Upper lobe of left lung (tissue), 6 donors: ENCODE measurements at regions not wholly inside any gene's neighbourhood (a gene's known extent, or its start where the extent isn't known, plus 50 kb on each side); places are given as distances from the start of the nearest gene placed in this dataset.

ENCODE experiments used
- ATAC-seq, 2 donors: fragments of 200-7000 bp; cut with Tn5 transposase; one replicate each; pipeline ENCODE4 v1.9.1; 2022; ENCODE audit warnings: mild to moderate bottlenecking in 2 of 2, moderate library complexity in 2 of 2; ENCODE audit not compliant: low FRiP score in 2 of 2
- DNase-seq, 2 donors: peaks; one replicate each; pipeline ENCODE4 v3.0.0-alpha.2; 2019 to 2020
- H3K27ac ChIP-seq, 4 donors: fragments of 200-600 bp; sonication (generic); one replicate each; pipeline ENCODE4 v1.5.1; 2016 to 2019
- H3K27me3 ChIP-seq, 4 donors: fragments of 200-600 bp; sonication (generic); one replicate each; pipeline ENCODE4 v1.5.1; 2017 to 2019
- H3K36me3 ChIP-seq, 4 donors: fragments of 200-600 bp; sonication (generic); one replicate each; pipeline ENCODE4 v1.5.1; 2016 to 2019
- H3K4me1 ChIP-seq, 4 donors: fragments of 200-600 bp; sonication (generic); one replicate each; pipeline ENCODE4 v1.5.1; 2018 to 2019
- H3K4me3 ChIP-seq, 4 donors: fragments of 200-600 bp; sonication (generic); one replicate each; pipeline ENCODE4 v1.5.1; 2017 to 2019; ENCODE audit warnings: mild to moderate bottlenecking in 2 of 4, moderate library complexity in 1 of 4
- H3K9me3 ChIP-seq, 4 donors: fragments of 200-600 bp; sonication (generic); one replicate each; pipeline ENCODE4 v1.5.1; 2018 to 2019
- EP300 ChIP-seq, 4 donors: sonication (generic); formaldehyde crosslinking; IDR thresholded peaks; one replicate each; pipeline ENCODE4 v1.5.1; 2017; ENCODE audit warnings: antibody characterized with exemption in 4 of 4, control low read depth in 2 of 4
- POLR2A ChIP-seq, 4 donors: fragments of 450-650 bp; IDR thresholded peaks; one replicate each; pipeline ENCODE4 v1.5.1; 2016 to 2017; ENCODE audit warnings: antibody characterized with exemption in 4 of 4, mild to moderate bottlenecking in 2 of 4
- POLR2AphosphoS5 ChIP-seq, 2 donors: sonication (generic); formaldehyde crosslinking; IDR thresholded peaks; one replicate each; pipeline ENCODE4 v1.5.1; 2017; ENCODE audit warnings: antibody characterized with exemption in 2 of 2
- WGBS, 2 donors: methylation state at CpG; one replicate each; pipeline ENCODE4 v1.1.5; 2017 to 2018; 5-methylcytosine and 5-hydroxymethylcytosine counted together
- small RNA-seq, 4 donors: library from RNA; depleted of rRNA; stranded (forward); fragments of <200 nt; gene quantifications; one replicate each; pipeline ENCODE3, GENCODE V24; 2016
- TF ChIP-seq, protein P1 (sequence below), 6 experiments: fragments of 450-650 bp in 4 of 6; fragments of 200-600 bp in 2 of 6; sonication (generic) in 2 of 6; IDR thresholded peaks; one replicate each; pipeline ENCODE4 v1.5.1; 2016 to 2019; ENCODE audit warnings: antibody characterized with exemption in 6 of 6
- donor health status: DM: no; HTN: no; CAD: no; lungs with moderate emphysema.
- donor health status: DM: no; HTN: yes; CAD: no; lungs with severe emphysema.

DNA sequence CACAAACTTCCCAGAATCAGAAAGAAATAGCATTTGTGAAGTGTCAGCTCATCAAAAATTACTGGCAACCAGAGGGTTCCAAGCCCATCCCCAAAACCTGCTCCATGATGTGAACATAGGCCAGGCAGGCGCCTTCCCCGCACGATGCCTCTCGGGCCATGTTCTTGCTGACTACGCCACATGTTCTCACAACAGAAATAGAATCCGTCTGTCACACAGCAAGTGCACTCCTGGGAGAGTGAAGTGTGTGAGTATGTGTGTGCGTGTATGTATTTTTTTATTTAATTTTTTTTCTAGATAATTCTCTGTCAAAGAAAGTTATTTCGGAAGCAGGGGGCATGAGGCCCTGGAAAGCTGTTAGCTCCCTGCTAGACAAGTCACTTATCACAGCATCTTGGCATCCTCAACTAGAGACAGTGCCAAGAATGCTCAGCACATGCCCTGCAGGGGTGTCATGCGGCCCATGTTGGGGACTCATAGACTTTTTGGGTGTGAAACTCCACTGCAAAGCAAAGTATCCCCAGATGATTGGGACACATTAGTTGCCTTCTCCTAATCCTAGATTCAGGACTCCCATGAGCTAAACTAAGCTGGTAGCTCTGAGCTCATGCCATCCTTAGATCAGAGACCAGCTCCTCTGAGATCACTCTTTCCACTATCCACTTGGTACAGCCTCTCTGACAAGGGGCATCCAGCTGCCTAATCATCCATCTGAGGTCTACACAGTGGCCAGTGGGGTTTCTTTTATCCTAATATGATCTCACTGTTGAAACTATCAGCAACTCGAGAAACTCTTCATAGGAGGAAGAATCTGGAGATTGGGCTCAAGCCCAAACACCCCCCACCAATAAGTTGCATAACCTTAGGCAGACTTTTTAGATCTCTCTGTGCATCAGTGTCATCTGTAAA lies 53.2 kb upstream of the CYRIA start:
- no peaks in the 10 kb centered on the region for H3K9me3 ChIP-seq
- H3K27me3 ChIP-seq = no peaks in the 10 kb centered on the region
- DNase-seq (peak in 1 of 2 donors; percentile 34), ATAC-seq (no peak)
- peaks cover 0 to 7% (median 0%) of the 10 kb centered on the region in 4 donors for H3K4me1 ChIP-seq
- no peak overlapping the region for H3K27ac ChIP-seq
- 71 to 79% methylated on average over 10 of the region's 10 CpGs for WGBS, 2 donors
- H3K36me3 ChIP-seq = no peaks in the 10 kb centered on the region
- TF ChIP-seq, protein P1, sequence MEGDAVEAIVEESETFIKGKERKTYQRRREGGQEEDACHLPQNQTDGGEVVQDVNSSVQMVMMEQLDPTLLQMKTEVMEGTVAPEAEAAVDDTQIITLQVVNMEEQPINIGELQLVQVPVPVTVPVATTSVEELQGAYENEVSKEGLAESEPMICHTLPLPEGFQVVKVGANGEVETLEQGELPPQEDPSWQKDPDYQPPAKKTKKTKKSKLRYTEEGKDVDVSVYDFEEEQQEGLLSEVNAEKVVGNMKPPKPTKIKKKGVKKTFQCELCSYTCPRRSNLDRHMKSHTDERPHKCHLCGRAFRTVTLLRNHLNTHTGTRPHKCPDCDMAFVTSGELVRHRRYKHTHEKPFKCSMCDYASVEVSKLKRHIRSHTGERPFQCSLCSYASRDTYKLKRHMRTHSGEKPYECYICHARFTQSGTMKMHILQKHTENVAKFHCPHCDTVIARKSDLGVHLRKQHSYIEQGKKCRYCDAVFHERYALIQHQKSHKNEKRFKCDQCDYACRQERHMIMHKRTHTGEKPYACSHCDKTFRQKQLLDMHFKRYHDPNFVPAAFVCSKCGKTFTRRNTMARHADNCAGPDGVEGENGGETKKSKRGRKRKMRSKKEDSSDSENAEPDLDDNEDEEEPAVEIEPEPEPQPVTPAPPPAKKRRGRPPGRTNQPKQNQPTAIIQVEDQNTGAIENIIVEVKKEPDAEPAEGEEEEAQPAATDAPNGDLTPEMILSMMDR (IDR thresholded peaks at IDR 0.05) = no peak
- TF ChIP-seq POLR2A (IDR thresholded peaks at IDR 0.05) (no peak), POLR2AphosphoS5 (IDR thresholded peaks at IDR 0.05) (no peak), EP300 (IDR thresholded peaks at IDR 0.05) (no peak)
- H3K4me3 ChIP-seq = no peak overlapping the region

- H3K36me3 ChIP-seq = no peaks in the 10 kb centered on the region
- 53 to 62% methylated on average over 3 of the region's 3 CpGs for WGBS, 2 donors
- ATAC-seq (peak in 1 of 2 donors; percentile 71), DNase-seq (peak in 1 of 2 donors; percentile 57)
- H3K4me3 ChIP-seq = no peak overlapping the region
- H3K27me3 ChIP-seq = no peaks in the 10 kb centered on the region
- H3K27ac ChIP-seq = no peak overlapping the region
- TF ChIP-seq EP300 (IDR thresholded peaks at IDR 0.05) = no peak
- TF ChIP-seq, protein P1 (IDR thresholded peaks at IDR 0.05) = no peak
- no peak for TF ChIP-seq POLR2A (IDR thresholded peaks at IDR 0.05)
- TF ChIP-seq POLR2AphosphoS5 (IDR thresholded peaks at IDR 0.05) = no peak
- peaks cover 0 to 7% (median 0%) of the 10 kb centered on the region in 4 donors for H3K4me1 ChIP-seq
- no peaks in the 10 kb centered on the region for H3K9me3 ChIP-seq
Observed at GRCh38 chr2:16717477-16717876, 51.8 kb upstream of the CYRIA start.

DNA sequence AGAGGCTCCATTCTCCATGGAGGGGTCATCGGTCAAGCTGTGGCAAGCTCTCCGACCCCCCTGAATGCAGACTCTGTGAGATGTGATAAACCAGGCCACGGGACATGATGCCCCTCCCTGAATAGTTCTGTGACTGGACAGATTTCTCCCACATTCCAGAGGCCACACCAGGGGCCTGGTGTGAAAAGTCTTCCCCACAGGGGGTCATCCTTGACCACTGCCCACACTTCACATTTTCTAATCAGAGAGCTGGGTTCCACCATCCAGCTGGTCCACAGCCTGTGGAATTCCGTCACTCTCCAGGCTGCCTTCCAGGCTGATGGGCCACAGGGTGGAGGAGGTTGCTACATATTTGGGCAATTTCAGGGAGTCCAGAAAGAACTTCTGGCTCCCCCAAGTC lies 51.3 kb upstream of the CYRIA start:
- H3K4me1 ChIP-seq = peaks cover 0 to 7% (median 0%) of the 10 kb centered on the region in 4 donors
- H3K36me3 ChIP-seq = no peaks in the 10 kb centered on the region
- TF ChIP-seq POLR2AphosphoS5 (IDR thresholded peaks at IDR 0.05) (no peak), EP300 (IDR thresholded peaks at IDR 0.05) (no peak), POLR2A (IDR thresholded peaks at IDR 0.05) (no peak)
- TF ChIP-seq, protein P1 (IDR thresholded peaks at IDR 0.05) = no peak
- ATAC-seq (peak; percentile 5 to 12), DNase-seq (no peak)
- H3K27ac ChIP-seq = no peak overlapping the region
- 88 to 92% methylated on average over 1 to 4 of the region's 4 CpGs for WGBS, 2 donors
- no peak overlapping the region for H3K4me3 ChIP-seq
- H3K27me3 ChIP-seq = no peaks in the 10 kb centered on the region
- no peaks in the 10 kb centered on the region for H3K9me3 ChIP-seq

DNA sequence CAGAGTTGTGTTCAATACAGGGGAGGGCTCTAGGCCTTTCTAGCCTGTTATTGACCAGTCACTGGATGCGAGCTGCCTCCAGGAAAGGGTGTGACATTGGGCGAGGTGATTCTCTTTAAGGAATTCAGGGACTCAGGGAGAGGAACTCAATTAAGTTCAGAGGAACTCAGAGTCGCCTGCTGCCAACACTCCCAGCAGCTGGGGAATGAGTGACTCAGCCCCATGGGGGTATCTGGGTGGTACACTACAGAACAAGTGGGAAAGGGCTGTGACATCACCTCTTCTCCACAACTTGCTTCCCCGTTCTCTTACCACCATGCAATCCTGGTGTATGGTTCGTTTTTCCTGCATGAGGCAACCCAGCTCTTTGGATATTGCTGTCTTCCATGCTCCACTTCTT lies 50.4 kb upstream of the CYRIA start:
- Histone ChIP-seq H3K4me1 (peaks cover 0 to 7% (median 0%) of the 10 kb centered on the region in 4 donors), H3K27me3 (no peaks in the 10 kb centered on the region), H3K36me3 (no peaks in the 10 kb centered on the region), H3K9me3 (no peaks in the 10 kb centered on the region), H3K27ac (no peak overlapping the region), H3K4me3 (no peak overlapping the region)
- peak in 1 of 2 donors; percentile 60 for DNase-seq
- TF ChIP-seq POLR2AphosphoS5 (IDR thresholded peaks at IDR 0.05) = peak in 1 of 2 donors; percentile 8
- TF ChIP-seq, protein P1 (IDR thresholded peaks at IDR 0.05) = no peak
- 72% methylated on average over 5 of the region's 5 CpGs for WGBS, 2 donors
- ATAC-seq = peak in 1 of 2 donors; percentile 74

Small RNA genes in the stretch of these regions (small RNA-seq; reads per million reads assigned to genes)
- 0 reads per million in 4 donors for gene RN7SKP168
